HPDE6-E6E7 (cell line): ENCODE measurements at regions not wholly inside any gene's neighbourhood (a gene's known extent, or its start where the extent isn't known, plus 50 kb on each side); places are given as distances from the start of the nearest gene placed in this dataset.

Experiments
- DNase-seq: peaks from one replicate; pipeline ENCODE4 v3.0.0; 2011; ENCODE audit warnings: missing footprints; ENCODE audit errors: extremely low spot score

- no peak for DNase-seq
These were observed 800.6 kb upstream of the SOX9 start for GRCh38 chr17:71320009-71320796.

- DNase-seq, result no peak
These were observed 795.7 kb upstream of the SOX9 start for GRCh38 chr17:71325117-71325516.

GRCh38 chr17:71325886-71326285 lies 794.9 kb upstream of the SOX9 start:
- no peak for DNase-seq

- DNase-seq, result no peak
These were observed 793.3 kb upstream of the SOX9 start for GRCh38 chr17:71327376-71328059.

DNA sequence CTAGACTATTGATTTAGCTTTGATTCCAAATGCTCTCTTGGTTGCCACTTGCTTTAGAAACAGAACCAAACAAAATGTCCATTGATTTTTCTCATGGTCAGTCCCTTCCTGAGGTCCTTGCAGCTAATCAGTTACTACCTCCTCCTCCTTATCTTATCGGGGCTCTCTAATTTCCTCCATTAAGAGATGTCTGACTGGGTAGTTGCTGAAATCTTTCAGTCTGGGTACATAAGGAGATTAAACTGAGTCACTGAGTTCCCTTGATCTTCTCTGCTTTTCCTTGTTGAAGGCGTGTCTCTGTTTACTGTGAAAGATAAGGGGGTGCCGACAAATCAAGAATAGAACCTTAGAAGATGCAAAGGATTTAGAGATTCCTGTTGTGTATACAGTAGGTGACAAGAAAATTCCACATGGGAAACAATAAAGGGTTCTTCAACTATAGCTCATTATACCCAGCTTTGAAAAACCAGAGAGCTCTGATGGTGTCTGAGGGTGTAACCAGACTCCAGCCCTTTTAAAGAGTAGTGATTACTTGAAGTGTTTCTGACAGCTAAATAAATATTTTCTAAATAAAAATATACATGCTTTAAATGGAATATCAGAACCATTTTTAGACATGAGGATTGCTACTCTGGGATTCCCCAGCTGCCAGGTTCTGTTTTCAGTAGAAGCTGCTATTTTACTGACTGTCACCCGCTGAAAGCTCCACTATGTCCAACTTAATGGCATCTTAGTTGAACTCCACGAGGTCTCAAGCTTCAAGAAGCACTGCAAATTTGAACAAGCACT lies 791.3 kb upstream of the SOX9 start:
- DNase-seq, result no peak

- DNase-seq, result no peak
These were observed 790.8 kb upstream of the SOX9 start for GRCh38 chr17:71330099-71330375.

DNA sequence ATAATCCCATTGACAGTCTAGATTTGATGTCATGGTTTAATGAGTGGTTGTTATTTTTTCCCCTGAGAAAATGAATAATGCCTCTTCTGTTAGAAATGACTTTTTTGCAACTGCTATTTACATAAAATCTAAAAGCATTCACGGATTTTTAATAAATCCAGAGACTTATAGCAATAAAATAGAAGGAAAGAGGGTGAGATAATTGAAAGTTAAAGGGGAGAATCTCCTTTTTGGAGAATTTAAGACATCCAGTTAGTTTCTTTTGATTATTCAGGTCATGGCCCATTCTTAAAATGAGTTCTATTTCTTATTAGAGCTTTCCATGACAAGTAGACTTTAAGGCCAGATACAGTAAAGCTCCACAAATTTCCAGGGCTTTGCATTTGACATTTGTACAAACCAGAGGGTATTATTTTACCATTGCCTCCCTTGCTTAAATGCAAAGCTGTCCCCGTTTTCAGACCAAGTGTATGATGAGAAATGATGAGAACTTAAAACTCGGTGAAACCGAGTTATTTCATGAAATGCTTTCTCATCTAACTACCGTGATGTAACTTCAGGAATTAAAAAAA lies 789.0 kb upstream of the SOX9 start:
- DNase-seq, result no peak

GRCh38 chr17:71334048-71334751 lies 786.6 kb upstream of the SOX9 start:
- no peak for DNase-seq

GRCh38 chr17:71335212-71335611 lies 785.6 kb upstream of the SOX9 start:
- DNase-seq, result no peak

GRCh38 chr17:71337938-71338337 lies 782.9 kb upstream of the SOX9 start:
- no peak for DNase-seq

- DNase-seq, result no peak
These were observed 782.4 kb upstream of the SOX9 start for GRCh38 chr17:71338396-71338795.

DNA sequence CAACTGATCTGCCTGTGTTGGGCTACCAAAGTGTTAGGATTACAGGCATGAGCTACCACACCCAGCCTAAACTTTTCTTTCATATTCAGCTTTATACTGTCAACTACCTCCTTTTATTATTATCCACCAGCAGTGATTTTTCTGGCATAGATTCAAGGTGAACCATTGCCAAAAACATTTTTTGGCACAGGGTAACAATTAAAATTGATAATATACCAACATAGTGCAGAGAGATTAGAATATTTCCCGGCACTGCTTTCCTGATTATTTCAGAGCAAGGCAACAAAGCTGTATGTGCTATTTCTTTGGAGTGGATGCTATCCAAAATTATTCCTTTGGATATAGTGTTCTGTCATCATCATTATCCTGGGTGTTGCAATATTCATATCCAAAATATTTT lies 781.6 kb upstream of the SOX9 start:
- DNase-seq, result no peak

DNA sequence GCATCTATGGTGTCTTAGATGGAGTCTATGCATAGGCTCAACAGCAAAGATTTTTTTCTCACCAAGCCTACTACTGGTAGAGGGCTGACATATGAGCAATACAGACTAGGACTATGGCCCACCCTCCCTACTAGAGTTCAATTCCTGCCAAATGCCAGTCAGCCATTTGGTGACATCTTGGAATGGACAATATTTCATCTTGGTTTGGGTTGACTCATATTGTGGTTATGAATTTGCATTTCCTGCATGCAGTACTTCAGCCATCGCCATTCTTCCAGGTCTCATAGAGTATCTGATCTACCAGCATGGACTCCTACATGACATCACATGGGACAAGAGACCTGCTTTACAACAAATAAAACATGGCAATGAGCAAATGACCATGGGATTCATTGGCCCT lies 778.1 kb upstream of the SOX9 start:
- DNase-seq, result no peak

DNA sequence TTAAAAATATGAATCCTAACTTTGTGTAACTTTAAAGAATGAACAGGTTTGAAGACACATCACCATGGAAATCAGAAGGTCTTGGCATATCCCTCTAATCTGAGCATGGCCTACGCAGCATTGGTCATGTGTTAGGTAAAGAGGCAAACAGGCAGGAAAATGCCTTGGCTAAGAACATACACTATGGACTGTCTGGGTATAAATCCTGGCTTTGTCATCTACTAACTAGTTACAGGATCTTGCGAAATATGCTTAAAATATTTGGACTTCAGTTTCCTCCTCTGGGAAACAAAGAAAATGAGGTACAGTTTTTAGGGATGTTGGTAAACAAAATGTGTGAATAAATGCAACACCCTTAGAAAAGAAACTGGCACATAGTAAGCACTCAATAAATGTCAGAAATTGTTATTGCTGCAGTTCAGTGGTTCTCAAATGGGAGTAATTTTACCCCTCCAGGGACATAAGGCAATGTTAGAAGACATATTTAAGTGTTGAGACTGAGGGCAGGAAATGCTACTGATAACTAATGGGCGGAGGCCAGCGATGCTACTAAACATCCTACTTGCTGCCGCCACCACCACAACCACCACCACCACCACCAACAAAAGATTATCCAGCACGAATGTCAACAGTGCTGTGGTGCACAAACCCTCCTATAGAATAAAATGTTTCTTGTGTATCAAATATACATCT lies 770.8 kb upstream of the SOX9 start:
- DNase-seq, result no peak

DNA sequence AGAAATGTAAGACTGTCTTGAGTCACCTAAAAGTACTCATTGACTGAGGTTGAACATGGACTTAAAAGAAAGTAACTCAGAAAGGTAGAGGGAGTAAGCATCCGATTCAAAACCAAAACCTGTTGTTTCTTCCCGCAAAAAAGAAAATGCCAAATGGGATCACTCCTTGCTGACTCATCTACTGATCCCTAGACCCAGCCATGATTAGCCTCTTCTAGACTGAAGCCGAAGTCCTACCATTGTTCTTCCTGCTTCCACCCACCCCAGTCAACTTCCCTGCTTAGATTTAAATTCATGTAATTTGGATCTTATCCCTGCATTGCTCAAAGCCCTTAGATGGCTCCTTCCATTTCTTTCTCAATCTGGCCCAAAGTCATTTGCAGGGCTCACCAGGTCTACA lies 760.5 kb upstream of the SOX9 start:
- DNase-seq, result no peak

DNA sequence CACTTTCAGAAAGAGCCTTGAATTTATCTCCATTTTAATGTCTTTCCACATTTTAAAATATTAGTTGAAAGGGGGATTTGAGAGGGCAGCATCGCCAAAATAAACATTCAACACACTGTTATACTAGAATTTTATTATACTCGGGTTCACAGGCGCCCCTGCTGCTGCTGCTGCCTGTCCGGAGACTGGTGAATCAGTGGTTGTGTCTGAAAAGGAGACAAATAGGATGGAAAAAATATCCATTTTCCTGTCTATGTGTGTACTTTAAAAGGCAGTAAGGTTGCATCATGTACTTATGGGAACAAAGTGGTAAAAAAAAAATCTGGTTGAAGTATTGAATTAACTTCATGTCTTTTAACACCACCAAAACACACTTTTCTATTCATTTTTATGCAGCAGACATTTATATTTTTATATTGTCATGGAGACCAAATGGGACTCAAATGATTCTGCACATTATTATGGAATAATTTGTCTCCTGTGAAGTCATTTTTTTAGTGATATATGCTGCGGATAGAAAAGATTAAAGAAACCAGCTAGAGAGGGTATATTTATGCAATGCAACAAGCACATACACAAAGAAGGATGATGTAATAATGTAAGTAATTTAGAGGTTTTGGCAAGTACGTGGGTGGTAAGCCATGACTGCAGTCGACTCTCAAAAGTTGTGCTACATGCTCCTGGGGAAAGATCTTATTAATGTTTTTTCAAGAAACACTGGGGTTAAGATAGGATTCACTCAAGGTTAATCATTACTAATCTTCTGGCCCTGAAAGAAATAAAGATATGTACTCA lies 759.0 kb upstream of the SOX9 start:
- DNase-seq, result no peak

DNA sequence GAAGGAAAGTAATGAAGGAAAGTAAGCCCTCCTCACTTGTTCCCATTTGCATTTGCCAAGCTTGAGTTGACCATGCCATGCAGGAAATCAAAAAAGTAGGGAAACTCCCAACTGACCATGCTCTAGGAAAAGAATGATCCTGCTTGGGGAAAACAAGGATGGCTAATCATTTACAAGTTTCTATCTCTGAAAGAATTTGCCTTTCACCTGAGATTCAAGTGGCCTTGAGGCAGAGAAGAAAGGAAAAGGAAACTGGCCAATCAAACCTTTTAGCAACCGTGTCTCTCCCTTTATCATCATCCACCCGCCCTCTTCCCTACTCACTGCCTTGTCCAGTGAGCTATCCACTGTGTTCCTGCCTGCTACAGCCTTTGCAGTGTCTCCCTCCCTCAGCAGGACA lies 757.2 kb upstream of the SOX9 start:
- no peak for DNase-seq

GRCh38 chr17:71371809-71372208 lies 749.0 kb upstream of the SOX9 start:
- no peak for DNase-seq

- DNase-seq, result no peak
These were observed 744.9 kb upstream of the SOX9 start for GRCh38 chr17:71375948-71376347.

- DNase-seq, result no peak
These were observed 743.9 kb upstream of the SOX9 start for GRCh38 chr17:71376933-71377332.

DNA sequence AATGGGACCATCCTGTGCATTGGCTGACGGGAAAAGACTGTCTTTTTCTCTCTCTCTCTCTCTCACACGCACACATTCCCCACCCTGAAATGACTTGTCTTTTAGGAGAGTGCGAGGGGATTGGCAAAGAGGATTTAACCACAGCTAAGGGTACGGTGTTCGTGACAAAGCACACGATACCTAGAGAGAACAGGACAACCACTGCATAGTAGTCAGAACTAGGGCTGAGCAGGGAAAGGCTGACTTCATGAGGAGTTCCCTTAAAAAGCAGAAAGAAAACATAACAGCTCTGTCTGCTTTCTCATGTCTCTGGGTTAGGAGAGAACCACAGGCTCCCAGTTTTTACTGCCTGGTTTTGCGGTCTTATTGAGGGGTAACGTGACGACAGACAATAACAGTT lies 742.8 kb upstream of the SOX9 start:
- no peak for DNase-seq
